ENCODE measurements at regions not wholly inside any gene's neighbourhood (a gene's known extent, or its start where the extent isn't known, plus 50 kb on each side); places are given as distances from the start of the nearest gene placed in this dataset.

GRCh38 chrX:39020051-39020669 is 218.9 kb downstream of the MID1IP1 start:
- H3K9me2 ChIP-seq (replicated peaks; ENCODE audit: control insufficient read depth, low read length) = no peaks in the 10 kb centered on the region
- no peak overlapping the region for H3K4me2 ChIP-seq (ENCODE audit: low read length)
- no peak overlapping the region for H3K27ac ChIP-seq (ENCODE audit: low read depth, low read length)
- no peaks in the 10 kb centered on the region for H3K27me3 ChIP-seq (ENCODE audit: control insufficient read depth, low read length)
- H3K4me3 ChIP-seq (ENCODE audit: low read length) = no peak overlapping the region
- H3K36me3 ChIP-seq (ENCODE audit: control insufficient read depth, low read length) = no peaks in the 10 kb centered on the region
- H3K4me1 ChIP-seq (ENCODE audit: control insufficient read depth, low read length) = no peaks in the 10 kb centered on the region
- H4K20me1 ChIP-seq (ENCODE audit: control insufficient read depth, insufficient read depth, low read depth, low read length) = no peaks in the 10 kb centered on the region
- no peaks in the 10 kb centered on the region for H3K9me3 ChIP-seq (ENCODE audit: control insufficient read depth, insufficient read depth, low read length)
- no peaks in the 10 kb centered on the region for H3F3A ChIP-seq (ENCODE audit: control insufficient read depth, insufficient read depth)
- TF ChIP-seq CTCF (IDR thresholded peaks at IDR 0.05; ENCODE audit: low read depth, low read length, poor library complexity, severe bottlenecking) (no peak), EZH2phosphoT487 (IDR thresholded peaks at IDR 0.05; ENCODE audit: borderline replicate concordance, low read length) (no peak)
- H3K79me2 ChIP-seq (ENCODE audit: control insufficient read depth, low read length) = no peaks in the 10 kb centered on the region

GRCh38 chrX:39022106-39022505 is 220.8 kb downstream of the MID1IP1 start:
- TF ChIP-seq CTCF (IDR thresholded peaks at IDR 0.05; ENCODE audit: low read depth, low read length, poor library complexity, severe bottlenecking) (no peak), EZH2phosphoT487 (IDR thresholded peaks at IDR 0.05; ENCODE audit: borderline replicate concordance, low read length) (no peak)
- Histone ChIP-seq H3K4me2 (ENCODE audit: low read length) (no peak overlapping the region), H3K4me1 (ENCODE audit: control insufficient read depth, low read length) (no peaks in the 10 kb centered on the region), H3K36me3 (ENCODE audit: control insufficient read depth, low read length) (no peaks in the 10 kb centered on the region), H3K9me3 (ENCODE audit: control insufficient read depth, insufficient read depth, low read length) (no peaks in the 10 kb centered on the region), H3K27ac (ENCODE audit: low read depth, low read length) (no peak overlapping the region), H3F3A (ENCODE audit: control insufficient read depth, insufficient read depth) (no peaks in the 10 kb centered on the region), H3K27me3 (ENCODE audit: control insufficient read depth, low read length) (no peaks in the 10 kb centered on the region), H3K79me2 (ENCODE audit: control insufficient read depth, low read length) (no peaks in the 10 kb centered on the region), H4K20me1 (ENCODE audit: control insufficient read depth, insufficient read depth, low read depth, low read length) (no peaks in the 10 kb centered on the region), H3K9me2 (replicated peaks; ENCODE audit: control insufficient read depth, low read length) (no peaks in the 10 kb centered on the region), H3K4me3 (ENCODE audit: low read length) (no peak overlapping the region)

GRCh38 chrX:39029221-39029620 is 228.0 kb downstream of the MID1IP1 start:
- Histone ChIP-seq H4K20me1 (ENCODE audit: control insufficient read depth, insufficient read depth, low read depth, low read length) (no peaks in the 10 kb centered on the region), H3F3A (ENCODE audit: control insufficient read depth, insufficient read depth) (no peaks in the 10 kb centered on the region), H3K4me2 (ENCODE audit: low read length) (no peak overlapping the region), H3K27me3 (ENCODE audit: control insufficient read depth, low read length) (no peaks in the 10 kb centered on the region), H3K27ac (ENCODE audit: low read depth, low read length) (no peak overlapping the region), H3K79me2 (ENCODE audit: control insufficient read depth, low read length) (no peaks in the 10 kb centered on the region), H3K36me3 (ENCODE audit: control insufficient read depth, low read length) (no peaks in the 10 kb centered on the region), H3K9me2 (replicated peaks; ENCODE audit: control insufficient read depth, low read length) (no peaks in the 10 kb centered on the region), H3K4me1 (ENCODE audit: control insufficient read depth, low read length) (no peaks in the 10 kb centered on the region), H3K4me3 (ENCODE audit: low read length) (no peak overlapping the region), H3K9me3 (ENCODE audit: control insufficient read depth, insufficient read depth, low read length) (no peaks in the 10 kb centered on the region)
- TF ChIP-seq CTCF (IDR thresholded peaks at IDR 0.05; ENCODE audit: low read depth, low read length, poor library complexity, severe bottlenecking) = no peak
- TF ChIP-seq EZH2phosphoT487 (IDR thresholded peaks at IDR 0.05; ENCODE audit: borderline replicate concordance, low read length) = no peak

All from DOHH2 (cell line).